ENCODE measurements at regions not wholly inside any gene's neighbourhood (a gene's known extent, or its start where the extent isn't known, plus 50 kb on each side); places are given as distances from the start of the nearest gene placed in this dataset.

DNA sequence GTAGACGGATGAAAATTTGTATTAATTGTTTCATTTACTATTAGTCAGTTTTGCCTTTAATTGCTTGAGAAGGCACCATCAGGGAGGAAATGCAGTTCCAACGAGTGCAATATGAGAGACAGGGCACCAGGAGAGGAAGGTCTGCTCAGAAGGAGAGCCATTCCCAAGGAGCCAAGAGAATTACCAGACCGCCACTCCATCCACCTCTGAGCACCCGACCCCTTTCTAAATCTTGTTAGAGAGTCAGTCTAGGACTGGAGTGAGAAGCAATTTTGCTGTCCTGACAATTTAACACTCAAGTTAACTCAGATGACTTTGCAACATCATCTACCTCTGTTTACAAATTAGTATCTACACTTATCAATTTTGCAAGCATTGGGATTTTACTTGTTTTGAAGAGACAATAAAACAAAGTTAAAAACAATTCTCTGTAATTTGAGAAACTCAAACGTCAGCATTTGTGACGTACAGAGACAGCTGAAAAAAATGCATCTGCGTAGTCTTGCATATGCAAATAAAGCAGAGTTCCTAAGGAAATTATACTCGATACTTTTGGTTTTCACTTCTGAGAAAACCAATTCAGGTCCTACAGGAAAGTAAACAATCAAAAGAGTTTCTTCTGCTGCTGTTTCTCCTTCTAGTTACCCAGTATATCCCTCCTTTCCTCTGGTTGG lies 1704.7 kb upstream of the TENM3 start:
- DNase-seq (ENCODE audit: low read depth): no peak
- no peak overlapping the region for H3K4me3 ChIP-seq (ENCODE audit: low read depth, low read length)
- TF ChIP-seq, protein P1, sequence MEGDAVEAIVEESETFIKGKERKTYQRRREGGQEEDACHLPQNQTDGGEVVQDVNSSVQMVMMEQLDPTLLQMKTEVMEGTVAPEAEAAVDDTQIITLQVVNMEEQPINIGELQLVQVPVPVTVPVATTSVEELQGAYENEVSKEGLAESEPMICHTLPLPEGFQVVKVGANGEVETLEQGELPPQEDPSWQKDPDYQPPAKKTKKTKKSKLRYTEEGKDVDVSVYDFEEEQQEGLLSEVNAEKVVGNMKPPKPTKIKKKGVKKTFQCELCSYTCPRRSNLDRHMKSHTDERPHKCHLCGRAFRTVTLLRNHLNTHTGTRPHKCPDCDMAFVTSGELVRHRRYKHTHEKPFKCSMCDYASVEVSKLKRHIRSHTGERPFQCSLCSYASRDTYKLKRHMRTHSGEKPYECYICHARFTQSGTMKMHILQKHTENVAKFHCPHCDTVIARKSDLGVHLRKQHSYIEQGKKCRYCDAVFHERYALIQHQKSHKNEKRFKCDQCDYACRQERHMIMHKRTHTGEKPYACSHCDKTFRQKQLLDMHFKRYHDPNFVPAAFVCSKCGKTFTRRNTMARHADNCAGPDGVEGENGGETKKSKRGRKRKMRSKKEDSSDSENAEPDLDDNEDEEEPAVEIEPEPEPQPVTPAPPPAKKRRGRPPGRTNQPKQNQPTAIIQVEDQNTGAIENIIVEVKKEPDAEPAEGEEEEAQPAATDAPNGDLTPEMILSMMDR (conservative IDR thresholded peaks at IDR 0.05; ENCODE audit: low read depth, low read length): no peak

DNA sequence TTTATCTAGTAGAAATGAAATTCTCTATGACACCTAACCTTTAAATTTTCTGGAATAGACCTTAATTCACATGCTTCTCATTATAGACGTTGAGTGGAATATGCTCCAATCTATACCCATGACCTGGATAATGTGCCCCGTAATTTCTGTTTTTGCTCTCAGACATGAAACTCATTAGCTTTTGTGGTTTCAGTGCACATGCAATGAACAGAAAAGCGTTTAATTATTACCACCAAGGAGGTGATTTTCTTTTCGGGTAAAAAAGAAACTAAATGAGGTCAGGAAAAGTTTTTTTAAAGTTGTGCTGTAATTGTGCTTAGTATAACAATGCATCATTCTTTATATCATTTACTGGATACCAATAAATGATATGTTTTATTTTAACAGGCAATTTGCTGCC lies 1703.9 kb upstream of the TENM3 start:
- no peak for DNase-seq (ENCODE audit: low read depth)
- H3K4me3 ChIP-seq (ENCODE audit: low read depth, low read length): no peak overlapping the region
- TF ChIP-seq, protein P1 (conservative IDR thresholded peaks at IDR 0.05; ENCODE audit: low read depth, low read length): no peak

DNA sequence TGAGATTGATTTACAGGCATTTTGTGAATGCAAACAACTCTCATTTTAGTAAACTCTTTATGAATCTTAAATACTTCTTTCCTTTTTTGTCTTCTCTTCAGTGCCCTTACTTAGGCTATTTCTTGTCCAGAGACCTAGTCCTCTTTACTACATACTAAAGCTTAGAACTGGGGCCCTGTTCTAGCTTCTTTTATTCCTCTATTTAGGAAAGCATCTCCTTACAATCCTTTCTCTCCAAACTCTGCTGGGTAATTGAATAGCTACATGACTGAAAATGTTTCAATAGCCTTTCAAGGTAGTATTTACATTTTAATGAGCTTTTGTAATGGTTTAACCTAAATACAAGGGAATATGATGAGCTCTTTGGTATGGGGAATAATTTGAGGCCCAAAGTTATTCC lies 1701.5 kb upstream of the TENM3 start:
- no peak for DNase-seq (ENCODE audit: low read depth)
- no peak overlapping the region for H3K4me3 ChIP-seq (ENCODE audit: low read depth, low read length)
- TF ChIP-seq, protein P1 (conservative IDR thresholded peaks at IDR 0.05; ENCODE audit: low read depth, low read length): no peak

DNA sequence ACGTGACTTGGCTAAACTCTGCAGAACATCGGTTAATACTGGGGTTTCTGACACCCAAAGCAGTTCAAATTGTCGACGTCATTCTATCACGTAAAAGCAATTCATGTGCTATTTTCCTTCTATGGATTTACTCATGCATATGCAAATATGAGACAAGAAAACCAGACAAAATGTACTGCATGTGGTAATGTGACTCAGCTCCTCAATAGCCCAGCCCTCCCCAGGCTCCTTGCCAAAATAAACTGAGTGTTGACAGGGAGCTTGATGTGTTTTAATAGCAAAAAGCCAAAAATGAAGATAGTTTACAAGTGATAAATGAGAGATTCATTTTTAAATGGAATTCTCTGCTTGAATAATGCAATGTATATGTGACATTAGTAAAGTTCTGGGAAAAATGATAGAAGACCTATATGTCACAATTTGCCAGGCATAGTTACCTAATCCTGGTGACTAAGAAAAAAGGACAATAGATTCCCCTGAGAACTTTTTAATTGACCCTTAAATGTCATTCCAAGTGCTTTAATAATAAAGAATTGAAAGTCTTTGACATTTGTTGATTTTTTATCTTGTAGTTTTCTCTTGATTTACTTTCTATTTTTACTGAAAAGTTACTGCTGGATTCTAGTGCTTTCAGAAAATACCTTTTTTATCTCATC lies 1700.6 kb upstream of the TENM3 start:
- no peak overlapping the region for H3K4me3 ChIP-seq (ENCODE audit: low read depth, low read length)
- TF ChIP-seq, protein P1 (conservative IDR thresholded peaks at IDR 0.05; ENCODE audit: low read depth, low read length): no peak
- DNase-seq (ENCODE audit: low read depth): peak; percentile 32

DNA sequence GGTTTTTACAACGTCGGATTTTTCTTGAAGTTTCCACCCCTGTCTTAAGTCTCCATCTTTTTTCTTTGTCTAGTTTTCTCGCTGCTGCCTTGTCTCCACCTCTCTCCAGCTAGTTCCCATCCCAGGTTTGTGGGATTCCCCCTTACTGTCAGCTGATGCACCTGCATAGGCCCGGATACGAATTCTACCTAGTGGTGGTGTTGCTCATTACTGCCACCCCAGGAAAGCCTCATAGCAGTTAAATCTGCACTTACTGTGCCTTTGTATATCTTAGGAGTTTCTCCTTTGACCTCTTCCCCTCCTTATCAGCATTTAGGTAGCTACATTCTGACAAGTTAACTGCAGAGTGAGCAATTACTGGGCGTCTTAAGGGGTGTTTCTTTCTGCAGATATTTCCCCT lies 1693.1 kb upstream of the TENM3 start:
- no peak for DNase-seq (ENCODE audit: low read depth)
- TF ChIP-seq, protein P1 (conservative IDR thresholded peaks at IDR 0.05; ENCODE audit: low read depth, low read length): no peak
- H3K4me3 ChIP-seq (ENCODE audit: low read depth, low read length): no peak overlapping the region

DNA sequence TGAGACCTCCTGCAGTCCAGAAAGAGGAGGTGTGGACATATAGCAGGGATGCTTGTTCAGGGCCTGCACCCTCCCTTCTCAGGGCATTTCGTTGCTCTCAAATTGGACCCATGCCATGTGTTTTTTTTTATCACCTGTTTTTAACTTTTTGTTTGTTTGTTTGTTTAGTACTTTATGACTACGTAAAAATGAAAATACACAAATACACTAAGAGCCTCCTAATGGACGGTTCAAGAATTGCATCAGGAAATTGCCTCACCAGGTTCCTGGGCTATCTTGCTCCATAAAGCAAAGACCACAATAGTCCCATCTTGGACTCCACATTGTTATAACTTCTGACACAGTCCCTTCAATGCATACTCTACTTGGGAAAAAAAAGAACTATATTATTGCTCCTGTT lies 1685.9 kb upstream of the TENM3 start:
- no peak for DNase-seq (ENCODE audit: low read depth)
- TF ChIP-seq, protein P1 (conservative IDR thresholded peaks at IDR 0.05; ENCODE audit: low read depth, low read length): peak; percentile 47
- no peak overlapping the region for H3K4me3 ChIP-seq (ENCODE audit: low read depth, low read length)

DNA sequence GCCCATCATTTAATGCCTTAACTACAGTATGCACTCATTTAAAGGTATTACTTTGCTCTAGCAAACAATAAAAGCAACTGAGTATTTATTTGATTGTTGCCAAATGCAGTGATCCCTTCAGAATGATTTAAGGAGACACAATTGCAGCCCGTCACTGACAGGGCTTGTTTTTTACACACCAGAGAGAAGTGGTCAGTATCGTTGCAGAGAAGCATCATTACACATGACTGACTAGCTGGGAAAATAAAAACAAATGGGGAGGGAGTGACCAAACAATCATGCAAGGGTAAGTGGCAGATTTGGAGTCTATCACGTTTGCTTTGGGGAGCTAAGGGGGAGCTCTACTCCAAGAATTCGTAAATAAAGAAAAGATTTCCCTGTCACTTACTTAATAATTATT lies 1685.3 kb upstream of the TENM3 start:
- no peak overlapping the region for H3K4me3 ChIP-seq (ENCODE audit: low read depth, low read length)
- TF ChIP-seq, protein P1 (conservative IDR thresholded peaks at IDR 0.05; ENCODE audit: low read depth, low read length): no peak
- DNase-seq (ENCODE audit: low read depth): no peak

Measured in epithelial cell of proximal tubule (primary cell).